Kidney tubule cell (primary cell): ENCODE measurements at regions not wholly inside any gene's neighbourhood (a gene's known extent, or its start where the extent isn't known, plus 50 kb on each side); places are given as distances from the start of the nearest gene placed in this dataset.
"Not testable (repeated sequence)": the region's sequence is repeated elsewhere in the genome, so short reads cannot be mapped to it uniquely, and the experiment has no call there.

Experiments
- DNase-seq: peaks from one replicate; pipeline ENCODE4 v3.0.0-alpha.2; 2018; ENCODE audit warnings: low spot score

DNA sequence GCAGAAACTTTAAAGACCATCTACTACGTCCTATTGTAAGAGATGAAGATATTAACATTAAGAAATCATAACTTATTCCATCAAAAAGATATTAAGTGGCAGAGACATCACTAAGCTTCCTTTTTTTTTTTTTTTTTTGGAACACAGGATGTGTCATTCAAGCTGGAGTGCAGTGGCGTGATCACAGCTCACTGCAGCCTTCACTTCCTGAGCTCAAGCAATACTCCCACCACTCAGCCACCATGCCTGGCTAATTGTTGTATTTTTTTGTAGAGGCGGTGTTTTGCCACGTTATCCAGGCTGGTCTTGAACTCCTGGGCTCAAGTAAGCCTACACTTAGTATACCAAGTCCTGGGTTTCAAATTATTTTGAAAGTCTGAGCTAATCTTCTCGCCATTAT lies 169.7 kb upstream of the KCTD7 start:
- not testable (repeated sequence) for DNase-seq

DNA sequence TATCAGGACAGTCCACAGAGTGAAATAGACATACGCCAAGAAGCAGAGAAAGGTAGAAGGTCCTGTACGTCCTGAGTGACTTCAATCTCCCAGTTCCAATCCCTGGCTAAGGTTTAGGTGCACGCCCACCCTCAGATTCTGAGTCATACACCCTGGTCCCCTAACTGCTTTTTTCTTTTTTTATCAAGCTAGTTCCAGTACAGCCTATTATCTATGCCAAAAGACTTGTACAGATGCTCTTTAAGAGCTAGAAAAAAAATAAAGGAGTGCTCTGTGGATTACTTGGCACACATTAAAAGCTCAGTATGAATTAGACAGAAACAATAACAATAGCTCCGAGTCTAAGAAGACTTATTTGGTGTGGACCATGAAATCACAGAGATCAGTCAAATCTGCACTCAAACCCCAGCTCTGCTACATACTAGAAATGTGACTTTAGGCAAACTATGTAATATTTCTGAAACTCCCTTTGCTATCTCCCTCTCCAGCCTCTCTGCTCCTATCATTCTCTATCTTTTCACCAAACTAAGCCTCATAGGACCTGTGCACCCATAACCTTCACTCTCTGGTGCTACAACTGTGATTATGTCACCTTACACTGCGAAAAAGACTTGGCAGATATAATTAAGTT lies 168.8 kb upstream of the KCTD7 start:
- DNase-seq: not testable (repeated sequence)

DNA sequence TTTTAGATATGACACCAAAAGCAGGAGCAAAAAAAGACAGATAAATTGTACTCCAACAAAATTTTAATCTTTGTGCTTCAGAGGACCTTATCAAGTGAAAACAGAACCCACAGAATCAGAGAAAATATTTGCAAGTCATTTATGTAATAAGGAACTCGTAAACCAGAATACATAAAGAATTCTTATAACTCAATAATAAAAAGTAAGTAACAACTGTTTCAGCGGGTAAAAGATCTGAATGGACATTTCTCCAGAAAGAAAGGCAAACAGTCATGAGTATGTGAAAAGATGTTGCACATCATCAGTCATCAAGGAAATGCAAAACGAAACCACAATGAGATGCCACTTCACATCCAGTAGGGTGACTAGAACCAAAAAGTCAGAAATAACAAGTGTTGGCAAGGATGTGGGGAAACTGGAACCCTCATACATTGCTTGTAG lies 167.7 kb upstream of the KCTD7 start:
- DNase-seq: no peak

DNA sequence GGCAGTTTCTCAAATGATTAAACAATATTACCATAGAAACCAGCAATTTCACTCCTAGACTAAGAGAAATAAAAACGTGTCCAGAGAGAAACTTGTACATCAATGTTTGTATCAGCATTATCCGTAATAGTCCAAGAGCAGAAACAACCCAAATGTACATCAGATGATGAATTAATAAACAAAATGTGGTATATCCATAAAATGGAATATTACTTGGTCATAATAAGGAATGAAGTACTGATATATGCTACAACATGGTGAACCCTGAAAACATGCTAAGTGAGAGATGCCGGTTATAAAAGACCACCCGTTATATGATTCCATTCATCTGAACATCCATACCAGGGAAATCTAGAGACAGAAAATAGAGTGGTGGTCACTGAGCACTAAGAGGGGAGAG lies 167.3 kb upstream of the KCTD7 start:
- DNase-seq: not testable (repeated sequence)

DNA sequence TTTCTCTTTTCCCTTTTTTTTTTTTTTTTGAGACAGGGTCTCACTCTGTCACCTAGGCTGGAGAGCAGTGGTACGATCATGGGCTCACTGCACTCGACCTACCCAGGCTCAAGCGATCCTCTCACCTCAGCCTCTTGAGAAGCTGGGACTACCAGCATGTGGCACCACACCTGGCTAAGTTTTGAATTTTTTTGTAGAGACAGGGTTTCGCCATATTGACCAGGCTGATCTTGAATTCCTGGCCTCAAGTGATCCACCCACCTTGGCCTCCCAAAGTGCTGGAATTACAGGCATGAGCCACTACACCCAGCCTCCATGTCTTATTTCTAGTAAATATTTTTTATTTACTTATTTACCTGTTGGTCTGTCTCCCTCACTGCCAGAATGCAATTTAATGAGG lies 165.8 kb upstream of the KCTD7 start:
- DNase-seq: not testable (repeated sequence)

DNA sequence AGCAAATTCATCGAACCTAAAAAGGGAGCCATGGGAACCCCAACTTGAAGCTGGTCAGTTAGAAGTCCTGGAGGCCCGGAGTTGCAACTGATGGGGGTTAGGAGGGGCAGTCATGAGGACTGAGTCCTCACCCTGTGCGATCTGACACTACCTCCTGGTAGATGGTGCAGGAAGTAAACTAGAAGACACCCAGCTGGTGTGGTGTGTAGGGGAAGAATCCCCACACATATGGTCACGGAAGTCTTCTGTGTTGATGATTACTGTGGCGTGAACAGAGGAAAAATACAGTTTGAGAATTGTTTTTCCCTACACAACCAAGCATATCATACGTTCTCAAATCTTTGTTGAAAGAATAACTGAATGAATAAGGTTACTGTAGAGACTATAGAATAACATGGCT lies 164.6 kb upstream of the KCTD7 start:
- no peak for DNase-seq

DNA sequence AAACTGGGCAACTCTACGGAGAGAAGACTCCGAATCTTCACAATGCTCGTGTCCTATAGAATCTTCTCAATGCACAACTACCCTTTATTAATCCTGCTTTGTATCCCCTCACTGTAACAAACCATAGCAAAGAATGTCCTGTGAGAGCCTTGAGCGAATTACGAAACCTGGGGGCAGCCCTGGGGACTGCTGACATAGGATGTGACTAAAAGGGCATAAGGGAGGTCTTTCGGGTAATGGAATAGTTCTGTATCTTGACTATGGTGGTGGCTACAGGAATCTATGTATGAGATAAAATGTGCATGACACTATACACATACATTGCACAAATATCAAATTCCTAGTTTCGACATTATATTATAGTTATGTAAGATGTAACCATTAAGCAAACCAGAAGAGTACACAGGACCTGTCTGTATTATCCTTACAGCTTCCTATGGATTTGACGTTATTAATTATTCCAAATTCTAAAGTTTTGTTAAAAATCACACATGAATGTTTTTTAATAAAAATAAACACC lies 162.5 kb upstream of the KCTD7 start:
- DNase-seq: no peak

DNA sequence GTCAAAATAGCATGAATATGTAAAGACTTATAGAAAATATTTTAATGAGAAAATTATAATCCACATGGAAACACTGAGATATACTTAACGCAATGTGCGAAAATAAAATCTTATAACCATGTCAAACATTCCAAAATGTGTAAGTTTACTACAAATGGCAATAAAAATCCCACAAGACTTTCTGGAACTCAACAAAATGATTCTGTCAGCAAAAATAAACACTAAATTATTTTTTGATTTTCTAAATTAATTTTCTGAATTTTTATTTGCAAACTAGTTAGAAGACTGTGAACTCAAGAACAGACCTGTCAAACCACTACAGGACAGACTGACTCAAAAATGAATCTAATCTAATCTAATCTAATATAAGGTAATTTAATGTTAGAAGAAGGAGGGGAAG lies 160.8 kb upstream of the KCTD7 start:
- no peak for DNase-seq

DNA sequence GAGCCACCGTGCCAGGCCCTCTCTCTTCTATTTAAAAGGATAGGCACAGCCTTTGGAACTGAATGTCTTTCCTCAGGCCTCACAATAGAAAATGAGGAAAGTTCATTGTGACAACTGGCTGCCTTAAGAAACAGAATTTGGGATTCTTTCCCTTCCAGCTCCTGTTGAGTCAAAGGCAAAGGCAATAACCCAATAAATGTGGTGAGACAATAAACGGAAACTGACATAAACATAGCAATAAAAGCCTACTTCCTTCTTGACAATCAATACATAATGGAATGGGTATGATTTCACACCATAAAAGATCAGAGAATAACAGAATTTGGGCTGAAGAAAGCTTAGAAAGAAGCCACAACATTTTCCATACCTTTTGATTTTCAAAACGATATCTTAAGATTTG lies 155.6 kb upstream of the KCTD7 start:
- DNase-seq: not testable (repeated sequence)

DNA sequence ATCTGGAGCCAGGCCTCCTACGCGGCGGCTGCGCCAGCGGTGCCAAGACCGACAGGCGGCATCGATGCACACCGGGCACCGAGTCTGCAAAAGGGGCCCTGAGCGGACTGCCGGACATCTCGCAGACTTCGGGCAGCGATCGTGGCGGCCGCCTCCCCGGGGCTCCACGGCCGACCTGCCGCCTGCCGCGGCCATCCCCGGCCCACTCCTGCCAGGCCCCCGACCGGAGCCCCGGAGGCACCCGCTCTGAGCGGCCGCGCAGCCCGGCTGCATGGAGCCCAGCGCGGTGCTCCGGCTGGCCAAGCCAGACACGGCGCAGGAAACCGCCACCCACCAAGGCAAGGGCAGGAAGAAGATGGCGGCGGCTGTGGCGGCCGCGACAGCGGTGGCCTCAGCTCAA lies 154.2 kb upstream of the KCTD7 start:
- no peak for DNase-seq

DNA sequence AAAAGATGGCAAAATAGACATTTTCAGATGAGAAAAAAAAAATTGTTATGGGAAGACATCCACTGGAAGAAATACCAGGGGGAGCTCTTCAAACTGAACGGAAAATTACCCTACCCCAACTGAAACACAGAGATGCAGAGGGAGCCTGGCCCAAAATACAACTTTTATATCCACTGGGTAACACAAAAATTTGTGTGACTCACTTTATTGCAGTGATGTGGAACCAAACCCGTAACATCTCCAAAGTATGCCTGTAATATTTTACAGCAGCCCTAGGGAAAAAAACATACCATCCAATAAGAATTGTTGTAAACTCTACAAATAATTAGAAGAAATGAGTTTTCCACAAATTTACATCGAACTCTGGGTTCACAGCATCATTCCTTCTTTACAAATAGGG lies 152.6 kb upstream of the KCTD7 start:
- DNase-seq: not testable (repeated sequence)

DNA sequence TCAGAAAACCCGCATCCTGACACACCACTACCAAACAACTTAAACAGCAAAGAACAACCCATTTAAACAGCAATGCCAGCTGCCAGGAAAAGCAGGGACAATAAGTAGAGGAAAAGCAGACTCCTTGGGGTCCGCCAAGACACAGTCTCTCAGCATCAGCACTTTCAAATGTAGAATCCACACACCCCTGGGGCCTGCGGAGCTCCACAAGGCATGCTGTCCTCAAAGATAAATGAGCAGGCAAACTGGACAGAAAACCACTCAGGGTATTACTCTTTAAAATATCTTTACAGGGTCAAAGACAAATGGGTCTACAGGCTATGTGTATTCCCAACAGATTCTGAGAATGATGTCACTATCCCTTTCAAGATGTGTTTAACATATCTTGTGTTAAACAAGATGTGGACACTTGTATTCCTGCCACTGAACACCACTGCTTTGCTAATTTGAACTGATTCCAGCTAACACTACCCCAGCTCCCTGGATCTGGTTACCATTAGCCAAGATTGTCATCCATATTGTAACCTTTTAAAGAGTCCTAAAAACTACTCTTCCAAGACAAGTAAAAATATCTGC lies 150.8 kb upstream of the KCTD7 start:
- not testable (repeated sequence) for DNase-seq

DNA sequence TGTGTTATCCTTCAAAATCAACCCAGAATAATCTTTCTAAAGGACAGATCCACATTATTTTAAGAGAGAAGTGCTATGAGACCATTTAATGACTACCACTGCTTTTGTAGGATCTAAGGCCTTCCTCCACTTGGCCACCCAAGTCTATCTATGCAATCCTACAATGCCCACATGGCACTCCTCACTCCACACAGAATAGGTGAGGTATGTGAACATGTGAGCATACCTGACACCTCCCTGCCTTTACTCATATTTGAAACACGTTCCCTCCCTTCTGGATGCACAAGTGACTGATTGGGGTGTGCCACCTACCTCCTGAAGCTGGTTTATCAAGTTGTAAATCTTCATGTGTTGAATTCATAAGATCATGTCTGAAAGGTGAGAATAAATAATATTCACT lies 147.5 kb upstream of the KCTD7 start:
- not testable (repeated sequence) for DNase-seq

DNA sequence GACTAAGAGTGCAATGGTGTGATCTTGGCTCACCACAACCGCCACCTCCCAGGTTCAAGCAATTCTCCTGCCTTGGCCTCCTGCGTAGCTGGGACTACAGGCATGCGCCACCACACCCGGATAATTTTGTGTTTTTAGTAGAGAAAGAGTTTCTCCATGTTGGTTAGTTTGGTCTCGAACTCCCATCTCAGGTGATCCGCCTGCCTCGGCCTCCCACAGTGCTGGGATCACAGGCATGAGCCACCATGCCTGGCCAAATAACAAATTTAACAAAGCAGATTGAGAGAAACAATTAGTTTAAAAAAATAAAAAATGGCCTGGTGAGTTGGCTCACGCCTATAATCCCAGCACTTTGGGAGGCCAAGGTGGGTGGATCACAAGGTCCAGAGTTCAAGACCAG lies 139.6 kb upstream of the KCTD7 start:
- DNase-seq: not testable (repeated sequence)

DNA sequence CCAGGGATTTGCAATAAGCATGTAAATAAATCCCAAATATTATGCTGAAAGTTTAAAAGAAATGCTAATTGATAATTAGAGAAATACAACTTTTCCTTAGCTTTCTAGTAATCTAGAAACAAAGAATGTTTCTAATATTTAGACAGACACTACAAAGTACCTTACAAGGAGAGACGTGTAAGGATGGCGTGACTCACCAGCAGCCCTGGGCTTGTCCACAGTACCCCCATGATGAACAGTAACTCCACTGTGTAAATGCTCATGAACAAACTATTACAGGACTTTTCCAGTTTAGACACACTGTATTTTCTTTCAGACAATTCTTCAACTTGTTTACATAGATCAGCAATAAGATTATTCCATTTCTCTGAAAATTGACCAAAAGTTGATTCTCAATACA lies 138.9 kb upstream of the KCTD7 start:
- DNase-seq: not testable (repeated sequence)

DNA sequence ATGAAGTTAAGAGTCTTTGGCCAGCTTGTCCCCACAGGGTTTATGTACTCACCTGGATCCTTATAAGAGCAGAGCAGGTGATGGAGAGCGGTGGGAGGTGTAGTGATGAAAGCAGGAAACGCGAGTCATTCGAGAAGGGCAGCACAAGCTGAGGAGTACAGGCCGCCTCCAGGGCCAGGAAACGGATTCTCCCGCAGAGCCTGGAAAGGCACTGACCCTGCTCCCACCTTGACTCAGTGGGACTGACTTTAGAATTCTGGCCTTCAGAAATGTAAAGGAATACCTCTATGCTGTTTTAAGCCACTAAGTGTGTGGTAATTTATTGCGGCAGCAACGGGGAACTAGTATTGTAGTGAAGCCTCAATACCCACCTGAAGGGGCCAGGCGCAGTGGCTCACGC lies 137.7 kb upstream of the KCTD7 start:
- not testable (repeated sequence) for DNase-seq

DNA sequence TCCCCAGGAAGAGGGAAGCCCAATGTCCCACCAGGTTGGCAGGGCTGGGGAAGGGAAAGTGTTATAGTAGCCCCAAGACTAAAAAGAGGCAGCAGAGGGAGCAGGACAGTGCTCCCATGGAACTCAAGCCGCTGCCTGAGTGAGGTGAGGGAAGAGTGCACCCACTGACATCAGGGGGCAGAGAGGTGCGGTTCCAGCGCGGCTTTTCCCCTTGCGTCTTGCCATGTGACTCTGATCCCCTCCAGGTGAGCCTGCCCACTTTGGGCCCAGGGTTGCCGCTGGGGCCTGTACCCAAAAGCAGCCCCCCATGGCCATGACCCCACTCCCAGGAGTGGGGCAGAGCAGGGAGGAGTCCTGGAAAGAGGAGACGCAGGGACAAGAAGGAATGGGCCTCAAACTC lies 136.3 kb upstream of the KCTD7 start:
- DNase-seq: not testable (repeated sequence)

DNA sequence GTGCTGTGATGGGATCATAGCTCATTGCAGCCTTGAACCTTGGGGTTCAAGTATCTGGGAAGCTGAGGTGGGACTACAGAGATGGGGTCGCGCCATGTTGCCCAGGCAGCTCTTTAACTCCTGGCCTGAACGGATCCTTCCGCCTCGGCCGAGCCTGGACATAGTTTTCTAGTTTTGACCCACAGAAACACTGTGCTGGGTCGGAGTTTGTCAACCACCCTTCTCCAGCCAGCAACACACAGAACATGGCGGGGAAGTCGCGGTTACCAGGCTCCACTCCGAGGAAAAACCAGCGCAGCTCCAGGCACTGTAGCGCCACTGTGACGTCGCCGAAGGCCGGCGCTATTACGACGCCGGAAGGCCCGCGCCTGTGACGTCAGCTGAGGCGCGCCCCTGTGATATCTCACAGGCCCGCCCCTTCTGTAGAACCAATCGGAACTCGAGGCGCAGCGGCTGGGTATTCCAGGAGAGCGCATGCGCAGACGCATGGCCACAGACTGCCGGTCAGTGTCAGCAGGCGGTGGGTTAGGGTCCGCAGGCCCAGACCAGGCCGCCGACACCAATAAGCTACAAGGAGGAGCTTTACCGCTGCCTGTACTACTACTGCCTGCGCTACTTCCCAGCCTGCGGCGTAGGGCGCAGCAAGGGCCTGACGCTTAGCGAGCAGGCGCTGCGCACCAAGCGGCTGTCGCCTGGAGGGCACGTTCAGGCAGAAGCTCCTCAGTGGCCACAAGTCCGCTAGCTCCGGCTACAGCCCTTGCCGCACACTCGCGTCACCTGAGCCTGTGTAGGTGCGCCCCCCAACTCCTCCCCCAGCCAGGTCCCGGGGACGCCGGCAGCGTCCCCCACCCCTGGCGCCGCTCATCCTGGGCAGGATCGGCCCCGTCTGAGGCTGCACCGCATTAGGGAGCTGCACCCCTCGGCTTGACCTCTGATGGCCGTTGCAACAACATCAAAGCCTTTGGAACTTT lies 135.2 kb upstream of the KCTD7 start:
- peak; percentile 97 for DNase-seq

DNA sequence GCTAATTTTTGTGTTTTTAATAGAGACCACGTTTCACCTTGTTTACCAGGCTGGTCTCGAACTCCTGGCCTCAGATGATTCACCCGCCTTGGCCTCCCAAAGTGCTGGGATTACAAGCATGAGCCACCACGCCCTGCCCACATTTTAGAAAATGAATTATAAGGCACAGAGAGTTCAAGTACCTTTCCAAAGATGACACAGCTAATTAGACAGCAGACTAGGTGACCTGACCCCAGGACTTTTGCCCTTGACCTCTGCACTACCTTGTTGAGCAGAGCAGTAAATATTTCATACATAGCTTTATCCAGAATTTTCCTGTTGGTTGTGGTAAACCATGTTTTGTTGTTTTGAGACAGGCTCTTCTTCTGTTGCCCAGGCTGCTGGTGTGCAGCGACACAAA lies 131.3 kb upstream of the KCTD7 start:
- no peak for DNase-seq

DNA sequence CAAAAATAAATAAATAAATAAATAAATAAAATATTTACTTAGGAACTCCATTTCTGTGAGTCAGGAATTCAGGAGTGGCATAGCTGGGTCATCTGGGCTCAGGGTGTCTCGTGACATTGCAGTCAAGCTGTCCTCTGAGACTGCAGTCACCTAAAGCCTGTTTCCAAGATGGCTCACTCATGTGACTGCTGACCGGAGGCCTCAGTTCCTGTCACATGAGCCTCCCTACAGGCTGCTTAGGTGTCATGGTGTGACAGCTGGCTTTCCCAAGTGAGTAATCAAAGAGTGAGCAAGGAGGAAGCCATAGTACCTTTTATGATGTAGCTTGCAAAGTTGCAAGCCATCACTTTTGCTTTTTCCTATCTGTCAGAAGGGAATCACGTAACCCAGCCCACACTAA lies 128.6 kb upstream of the KCTD7 start:
- DNase-seq: peak; percentile 80

DNA sequence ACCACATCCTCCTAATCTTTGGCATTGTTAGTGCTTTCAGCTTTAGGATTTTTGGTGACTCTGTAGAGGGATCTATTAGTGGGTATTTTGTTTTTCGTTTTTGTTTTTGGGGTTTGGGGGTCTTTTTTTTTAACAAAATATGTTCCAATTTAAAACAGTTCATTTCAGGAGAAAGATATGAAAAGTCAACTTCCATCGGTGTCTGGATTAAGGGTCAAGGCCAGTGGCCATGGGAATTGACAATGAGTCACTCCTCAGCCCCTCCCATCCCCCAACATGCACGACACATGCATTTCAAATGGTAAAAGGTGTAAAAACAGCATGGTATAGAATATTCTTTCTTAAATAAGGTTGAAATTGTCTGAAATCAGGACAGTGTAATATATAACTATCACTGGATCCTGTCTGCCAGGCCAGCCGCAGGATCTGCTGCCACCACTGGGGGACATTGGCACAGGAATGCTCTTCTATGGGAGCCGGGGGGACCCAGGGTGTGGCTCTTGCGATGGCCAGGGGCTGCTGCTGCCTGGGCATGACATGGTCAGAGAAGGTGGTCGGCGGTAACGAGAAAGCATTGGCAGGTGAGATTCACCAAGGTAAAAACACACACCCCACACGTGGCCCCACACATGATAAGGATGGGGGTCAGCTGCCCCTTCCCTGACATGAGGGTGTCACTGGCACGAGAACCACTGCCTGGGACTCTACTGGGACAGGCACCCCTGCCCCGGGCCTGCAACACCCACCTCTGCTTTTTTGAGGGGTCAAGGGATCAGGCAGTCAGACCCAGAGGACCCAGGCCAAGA lies 126.2 kb upstream of the KCTD7 start:
- DNase-seq: no peak

DNA sequence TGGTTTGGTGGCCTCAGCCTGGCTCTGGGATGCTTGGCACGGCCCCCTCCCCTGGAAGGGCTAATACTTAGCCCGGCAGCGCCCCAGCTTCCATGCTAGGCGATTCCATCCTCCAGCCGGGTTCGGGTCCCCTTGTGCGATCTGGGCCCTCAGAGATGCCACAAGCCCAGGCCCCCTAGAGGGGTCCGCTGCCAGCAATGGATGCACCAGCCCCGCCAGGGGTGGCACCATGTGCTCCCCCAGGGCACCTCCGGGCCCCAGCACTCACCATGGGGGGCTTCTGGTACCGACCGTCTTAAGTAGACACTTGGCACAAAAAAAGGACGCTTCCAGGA lies 125.7 kb upstream of the KCTD7 start:
- no peak for DNase-seq
